ENCODE measurements at regions not wholly inside any gene's neighbourhood (a gene's known extent, or its start where the extent isn't known, plus 50 kb on each side); places are given as distances from the start of the nearest gene placed in this dataset.

DNA sequence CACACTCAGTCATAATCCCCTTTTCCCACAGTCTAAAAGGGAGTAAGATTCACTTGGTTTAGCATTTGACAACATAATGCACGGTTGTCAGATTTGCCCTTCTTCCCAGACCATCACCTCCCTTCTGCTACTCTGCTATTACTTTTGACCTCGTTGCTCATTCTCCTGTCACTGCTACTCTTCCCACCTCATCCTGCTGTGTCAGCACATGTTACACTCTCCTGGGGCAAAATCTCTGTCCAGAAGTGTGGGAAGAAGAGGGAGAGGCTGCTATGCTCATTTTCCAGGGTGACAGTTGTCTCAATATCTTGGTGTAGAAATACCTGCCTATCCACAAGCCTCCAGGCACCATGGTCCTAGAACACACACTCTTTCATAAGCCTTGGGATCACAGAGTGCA is 449.9 kb upstream of the PIK3R1 start:
- TF ChIP-seq JUN (IDR thresholded peaks at IDR 0.05; ENCODE audit: borderline replicate concordance, insufficient read depth, insufficient read length, low read depth) (no peak), POLR2A (IDR thresholded peaks at IDR 0.05; ENCODE audit: low read depth, low read length) (no peak), EZH2 (IDR thresholded peaks at IDR 0.05; ENCODE audit: borderline replicate concordance, low read depth, low read length, severe bottlenecking) (no peak)
- TF ChIP-seq, protein P1, sequence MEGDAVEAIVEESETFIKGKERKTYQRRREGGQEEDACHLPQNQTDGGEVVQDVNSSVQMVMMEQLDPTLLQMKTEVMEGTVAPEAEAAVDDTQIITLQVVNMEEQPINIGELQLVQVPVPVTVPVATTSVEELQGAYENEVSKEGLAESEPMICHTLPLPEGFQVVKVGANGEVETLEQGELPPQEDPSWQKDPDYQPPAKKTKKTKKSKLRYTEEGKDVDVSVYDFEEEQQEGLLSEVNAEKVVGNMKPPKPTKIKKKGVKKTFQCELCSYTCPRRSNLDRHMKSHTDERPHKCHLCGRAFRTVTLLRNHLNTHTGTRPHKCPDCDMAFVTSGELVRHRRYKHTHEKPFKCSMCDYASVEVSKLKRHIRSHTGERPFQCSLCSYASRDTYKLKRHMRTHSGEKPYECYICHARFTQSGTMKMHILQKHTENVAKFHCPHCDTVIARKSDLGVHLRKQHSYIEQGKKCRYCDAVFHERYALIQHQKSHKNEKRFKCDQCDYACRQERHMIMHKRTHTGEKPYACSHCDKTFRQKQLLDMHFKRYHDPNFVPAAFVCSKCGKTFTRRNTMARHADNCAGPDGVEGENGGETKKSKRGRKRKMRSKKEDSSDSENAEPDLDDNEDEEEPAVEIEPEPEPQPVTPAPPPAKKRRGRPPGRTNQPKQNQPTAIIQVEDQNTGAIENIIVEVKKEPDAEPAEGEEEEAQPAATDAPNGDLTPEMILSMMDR (IDR thresholded peaks at IDR 0.05; ENCODE audit: extremely low read depth in 1 of 2, insufficient read depth in 1 of 2, low read depth in 1 of 2, low read length in 2 of 2): no peak
- TF ChIP-seq, protein P2, sequence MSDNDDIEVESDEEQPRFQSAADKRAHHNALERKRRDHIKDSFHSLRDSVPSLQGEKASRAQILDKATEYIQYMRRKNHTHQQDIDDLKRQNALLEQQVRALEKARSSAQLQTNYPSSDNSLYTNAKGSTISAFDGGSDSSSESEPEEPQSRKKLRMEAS (IDR thresholded peaks at IDR 0.05; ENCODE audit: insufficient read depth, insufficient read length): no peak

All from endothelial cell of umbilical vein (primary cell).